H9 (cell line): ENCODE measurements at regions not wholly inside any gene's neighbourhood (a gene's known extent, or its start where the extent isn't known, plus 50 kb on each side); places are given as distances from the start of the nearest gene placed in this dataset.

Experiments
- DNase-seq: peaks from one replicate; pipeline ENCODE4 v3.0.0-alpha.2; 2017
- H2AFZ ChIP-seq: one replicate; pipeline ENCODE4 v1.6.1; 2013; ENCODE audit warnings: mild to moderate bottlenecking, low read length, control low read depth, moderate library complexity
- H2AK5ac ChIP-seq: 2 replicates; pipeline ENCODE4 v1.6.1; 2013; ENCODE audit warnings: low read length, control low read depth, mixed read lengths; ENCODE audit not compliant: insufficient read length
- H2BK120ac ChIP-seq: one replicate; pipeline ENCODE4 v1.6.1; 2013; ENCODE audit warnings: low read depth, mild to moderate bottlenecking, low read length, control low read depth, inconsistent platforms; ENCODE audit not compliant: poor library complexity, severe bottlenecking
- H2BK12ac ChIP-seq: 2 replicates; pipeline ENCODE4 v1.6.1; 2013; ENCODE audit warnings: low read length, control low read depth, mixed read lengths, low read depth; ENCODE audit not compliant: insufficient read length
- H2BK15ac ChIP-seq: 2 replicates; pipeline ENCODE4 v1.6.1; 2013; ENCODE audit warnings: low read depth, low read length, control low read depth
- H2BK20ac ChIP-seq: one replicate; pipeline ENCODE4 v1.6.1; 2013; ENCODE audit warnings: low read depth, mild to moderate bottlenecking, low read length, control low read depth, inconsistent platforms; ENCODE audit not compliant: poor library complexity, severe bottlenecking
- H2BK5ac ChIP-seq: 2 replicates; pipeline ENCODE4 v1.6.1; 2013; ENCODE audit warnings: low read length, control low read depth, mixed read lengths; ENCODE audit not compliant: insufficient read length
- H3K14ac ChIP-seq: 2 replicates; pipeline ENCODE4 v1.6.1; 2013; ENCODE audit warnings: low read length, control low read depth; ENCODE audit not compliant: insufficient read depth
- H3K18ac ChIP-seq: 2 replicates; pipeline ENCODE4 v1.6.1; 2013; ENCODE audit warnings: low read depth, mild to moderate bottlenecking, mixed read lengths, low read length, control low read depth; ENCODE audit not compliant: insufficient read length
- H3K23ac ChIP-seq: 2 replicates; pipeline ENCODE4 v1.6.1; 2013; ENCODE audit warnings: low read length, control low read depth, mixed read lengths, low read depth; ENCODE audit not compliant: insufficient read length
- H3K23me2 ChIP-seq: 2 replicates; pipeline ENCODE4 v1.6.1; 2013; ENCODE audit warnings: low read depth, mild to moderate bottlenecking, mixed read lengths, low read length, control low read depth; ENCODE audit not compliant: insufficient read length, poor library complexity, severe bottlenecking
- H3K27ac ChIP-seq: 2 replicates; pipeline ENCODE4 v1.5.1; 2013; ENCODE audit warnings: low read length, control low read depth, mixed read lengths, low read depth; ENCODE audit not compliant: insufficient read length
- H3K27me3 ChIP-seq: 2 replicates; pipeline ENCODE4 v1.6.1; 2013; ENCODE audit warnings: low read length, control low read depth, inconsistent platforms; ENCODE audit not compliant: insufficient read depth
- H3K4ac ChIP-seq: 2 replicates; pipeline ENCODE4 v1.6.1; 2013; ENCODE audit warnings: low read depth, mild to moderate bottlenecking, control low read depth, inconsistent platforms, low read length, moderate library complexity
- H3K4me1 ChIP-seq: 2 replicates; pipeline ENCODE4 v1.6.1; 2013; ENCODE audit warnings: low read length, control low read depth, inconsistent platforms; ENCODE audit not compliant: insufficient read depth
- H3K4me2 ChIP-seq: 2 replicates; pipeline ENCODE4 v1.6.1; 2013; ENCODE audit warnings: low read length, control low read depth, mixed read lengths; ENCODE audit not compliant: insufficient read length, insufficient read depth
- H3K56ac ChIP-seq: 2 replicates; pipeline ENCODE4 v1.6.1; 2013; ENCODE audit warnings: low read depth, mild to moderate bottlenecking, mixed read lengths, low read length, control low read depth; ENCODE audit not compliant: insufficient read length
- H3K79me1 ChIP-seq: 2 replicates; pipeline ENCODE4 v1.6.1; 2013; ENCODE audit warnings: low read depth, mild to moderate bottlenecking, moderate library complexity, low read length, control low read depth, inconsistent platforms; ENCODE audit not compliant: insufficient read depth, poor library complexity, severe bottlenecking
- H3K79me2 ChIP-seq: 2 replicates; pipeline ENCODE4 v1.6.1; 2013; ENCODE audit warnings: low read length, control low read depth, inconsistent platforms; ENCODE audit not compliant: insufficient read depth
- H3K9ac ChIP-seq: 2 replicates; pipeline ENCODE4 v1.6.1; 2013; ENCODE audit warnings: low read length, control low read depth, mixed read lengths; ENCODE audit not compliant: insufficient read length; ENCODE audit errors: extremely low read depth
- H3K9me3 ChIP-seq: one replicate; pipeline ENCODE4 v1.6.1; 2013; ENCODE audit warnings: low read depth, low read length, inconsistent platforms; ENCODE audit not compliant: control insufficient read depth
- H3T11ph ChIP-seq: one replicate; pipeline ENCODE4 v1.6.1; 2013; ENCODE audit warnings: mild to moderate bottlenecking, low read length, control low read depth, inconsistent platforms
- H4K20me1 ChIP-seq: one replicate; pipeline ENCODE4 v1.6.1; 2013; ENCODE audit not compliant: control insufficient read depth, insufficient read length, insufficient read depth
- H4K5ac ChIP-seq: 2 replicates; pipeline ENCODE4 v1.6.1; 2013; ENCODE audit warnings: low read depth, mild to moderate bottlenecking, mixed read lengths, low read length, control low read depth; ENCODE audit not compliant: insufficient read length
- H4K8ac ChIP-seq: replicated peaks from 2 replicates; pipeline ENCODE4 v1.6.1; 2013; ENCODE audit warnings: low read length, control low read depth, mixed read lengths, low read depth; ENCODE audit not compliant: insufficient read length
- H4K91ac ChIP-seq: 2 replicates; pipeline ENCODE4 v1.6.1; 2013; ENCODE audit warnings: low read depth, mild to moderate bottlenecking, moderate library complexity, mixed read lengths, low read length, control low read depth; ENCODE audit not compliant: insufficient read length
- H3K27ac Mint-ChIP-seq, 3 experiments: 2 replicates in 2 of 3; 3 replicates in 1 of 3; pipeline ENCODE4 v1.8.0; 2020 to 2021; ENCODE audit warnings: mixed read lengths in 3 of 3, mild to moderate bottlenecking in 1 of 3, moderate library complexity in 1 of 3
- H3K27me3 Mint-ChIP-seq: 2 replicates; pipeline ENCODE4 v1.8.0; 2021; ENCODE audit warnings: low read depth, mild to moderate bottlenecking, moderate library complexity, mixed read lengths
- H3K36me3 Mint-ChIP-seq, 3 experiments: 2 replicates in 2 of 3; 3 replicates in 1 of 3; pipeline ENCODE4 v1.8.0; 2020 to 2021; ENCODE audit warnings: low read depth in 3 of 3, mixed read lengths in 3 of 3; ENCODE audit not compliant: insufficient read depth in 1 of 3
- H3K4me1 Mint-ChIP-seq, 2 experiments: 2 replicates each; pipeline ENCODE4 v1.8.0; 2020; ENCODE audit warnings: mixed read lengths in 2 of 2
- H3K4me3 Mint-ChIP-seq, 2 experiments: 2 replicates in 1 of 2; 3 replicates in 1 of 2; pipeline ENCODE4 v1.8.0; 2020 to 2021; ENCODE audit warnings: mild to moderate bottlenecking in 2 of 2, mixed read lengths in 2 of 2, moderate library complexity in 1 of 2
- H3K9me3 Mint-ChIP-seq, 2 experiments: 2 replicates in 1 of 2; 3 replicates in 1 of 2; pipeline ENCODE4 v1.8.0; 2020; ENCODE audit warnings: mild to moderate bottlenecking in 2 of 2, mixed read lengths in 2 of 2, moderate library complexity in 1 of 2
- CTCF ChIP-seq: fragments of 200-600 bp; sonication (generic); conservative IDR thresholded peaks from 3 replicates; pipeline ENCODE4 v1.8.0; 2021; ENCODE audit warnings: antibody characterized with exemption, mild to moderate bottlenecking
- WGBS: extraction: QIAGEN DNeasy Blood & Tissue Kit; methylation state at CpG from one replicate; pipeline ENCODE4 v1.1.7; 2013; ENCODE audit warnings: missing lambda C conversion rate, low lambda C conversion rate, mixed read lengths; ENCODE audit not compliant: insufficient read length; ENCODE audit errors: extremely low coverage; 5-methylcytosine and 5-hydroxymethylcytosine counted together

- H3K4ac ChIP-seq, result no peak overlapping the region
- H3K56ac ChIP-seq, result no peak overlapping the region
- H3K23ac ChIP-seq, result no peak overlapping the region
- no peaks in the 10 kb centered on the region for H3K79me1 ChIP-seq
- H3K23me2 ChIP-seq, result no peaks in the 10 kb centered on the region
- H3K9me3 ChIP-seq, result no peaks in the 10 kb centered on the region
- H3K18ac ChIP-seq, result no peak overlapping the region
- H3K4me1 ChIP-seq, result no peaks in the 10 kb centered on the region
- no peak overlapping the region for H3K14ac ChIP-seq
- no peak overlapping the region for H2BK20ac ChIP-seq
- no peak overlapping the region for H3K9ac ChIP-seq
- no peak for TF ChIP-seq CTCF
- no peak overlapping the region for H2BK12ac ChIP-seq
- no peaks in the 10 kb centered on the region for H3K79me2 ChIP-seq
- H2AK5ac ChIP-seq, result no peak overlapping the region
- no peak overlapping the region for H3K27ac ChIP-seq
- H4K5ac ChIP-seq, result no peak overlapping the region
- no peak overlapping the region for H2BK120ac ChIP-seq
- no peak for DNase-seq
- Mint-ChIP-seq H3K27ac (no peak overlapping the region; a peak in 1 of 7 replicates), H3K4me3 (no peak overlapping the region), H3K9me3 (no peaks in the 10 kb centered on the region), H3K4me1 (peaks cover 9 to 12% of the 10 kb centered on the region in 2 experiments), H3K27me3 (no peaks in the 10 kb centered on the region), H3K36me3 (no peaks in the 10 kb centered on the region)
- no peak overlapping the region for H4K8ac ChIP-seq
- WGBS, result no CpG with 5 or more reads among the region's 1 CpG
- no peak overlapping the region for H2BK15ac ChIP-seq
- H4K91ac ChIP-seq, result no peak overlapping the region
- no peak overlapping the region for H3K4me2 ChIP-seq
- H2BK5ac ChIP-seq, result no peak overlapping the region
- no peak overlapping the region for H3T11ph ChIP-seq
- H3K27me3 ChIP-seq, result no peaks in the 10 kb centered on the region
- no peak overlapping the region for H2AFZ ChIP-seq
- H4K20me1 ChIP-seq, result no peaks in the 10 kb centered on the region
Measured at GRCh38 chr5:97418462-97418861, 235.4 kb upstream of the RIOK2 start.
